GM12875 (cell line): ENCODE measurements at regions not wholly inside any gene's neighbourhood (a gene's known extent, or its start where the extent isn't known, plus 50 kb on each side); places are given as distances from the start of the nearest gene placed in this dataset.

Experiments used
- H3K4me3 ChIP-seq: one replicate; pipeline ENCODE4 v1.5.1; 2011; ENCODE audit warnings: low read depth, low read length, control low read depth
- TF ChIP-seq, protein P1 (sequence below): IDR thresholded peaks from 2 replicates; pipeline ENCODE4 v1.5.1; 2011; ENCODE audit warnings: low read depth, mild to moderate bottlenecking, control low read depth, inconsistent platforms, low read length, moderate library complexity, borderline replicate concordance; ENCODE audit not compliant: insufficient read depth

DNA sequence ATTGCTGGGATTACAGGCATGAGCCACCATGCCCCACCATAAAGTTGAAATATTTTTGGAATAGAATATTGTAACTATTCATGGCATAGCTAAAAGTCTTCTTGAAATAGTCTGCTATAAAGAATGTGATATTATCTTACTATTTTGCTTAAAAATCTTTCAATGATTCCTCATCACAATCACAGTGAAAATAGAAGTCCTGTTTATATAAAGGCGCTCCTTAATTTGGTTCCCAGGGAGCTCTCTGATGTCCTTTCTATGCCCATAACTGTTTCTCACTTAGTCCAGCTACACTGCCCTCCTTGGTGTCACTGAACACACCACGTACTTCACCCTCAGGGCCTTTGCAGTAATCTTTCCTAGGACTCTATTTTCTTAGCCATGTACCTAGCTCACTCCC, 331.7 kb upstream of the GIMD1 start:
- no peak overlapping the region for H3K4me3 ChIP-seq
- TF ChIP-seq, protein P1, sequence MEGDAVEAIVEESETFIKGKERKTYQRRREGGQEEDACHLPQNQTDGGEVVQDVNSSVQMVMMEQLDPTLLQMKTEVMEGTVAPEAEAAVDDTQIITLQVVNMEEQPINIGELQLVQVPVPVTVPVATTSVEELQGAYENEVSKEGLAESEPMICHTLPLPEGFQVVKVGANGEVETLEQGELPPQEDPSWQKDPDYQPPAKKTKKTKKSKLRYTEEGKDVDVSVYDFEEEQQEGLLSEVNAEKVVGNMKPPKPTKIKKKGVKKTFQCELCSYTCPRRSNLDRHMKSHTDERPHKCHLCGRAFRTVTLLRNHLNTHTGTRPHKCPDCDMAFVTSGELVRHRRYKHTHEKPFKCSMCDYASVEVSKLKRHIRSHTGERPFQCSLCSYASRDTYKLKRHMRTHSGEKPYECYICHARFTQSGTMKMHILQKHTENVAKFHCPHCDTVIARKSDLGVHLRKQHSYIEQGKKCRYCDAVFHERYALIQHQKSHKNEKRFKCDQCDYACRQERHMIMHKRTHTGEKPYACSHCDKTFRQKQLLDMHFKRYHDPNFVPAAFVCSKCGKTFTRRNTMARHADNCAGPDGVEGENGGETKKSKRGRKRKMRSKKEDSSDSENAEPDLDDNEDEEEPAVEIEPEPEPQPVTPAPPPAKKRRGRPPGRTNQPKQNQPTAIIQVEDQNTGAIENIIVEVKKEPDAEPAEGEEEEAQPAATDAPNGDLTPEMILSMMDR: no peak

DNA sequence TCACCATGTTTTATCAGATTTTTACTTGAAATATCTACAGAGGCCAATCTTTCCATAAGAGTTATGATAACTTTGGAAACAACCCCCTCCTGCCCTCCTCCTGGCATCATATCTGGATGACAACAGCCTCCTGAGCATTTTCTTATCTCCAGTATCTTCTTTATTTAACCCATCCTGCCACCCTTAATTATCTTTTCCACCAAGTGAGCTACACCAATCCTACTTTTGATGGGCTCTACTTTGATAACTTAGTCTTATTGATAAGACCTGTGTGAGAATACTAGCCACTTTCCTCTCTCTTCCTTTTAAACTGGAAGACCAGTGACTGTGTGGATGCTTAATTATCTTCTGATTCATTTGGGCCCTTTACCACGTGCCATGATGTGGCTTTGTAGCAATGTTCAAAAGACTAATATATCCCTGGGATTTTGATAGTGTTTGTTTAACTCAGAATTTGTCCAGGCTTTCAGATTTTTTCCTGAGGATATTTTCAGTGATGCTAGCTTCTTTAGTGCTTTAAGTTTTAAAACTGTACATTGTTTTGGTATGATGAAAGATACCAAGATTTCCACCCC, 330.1 kb upstream of the GIMD1 start:
- no peak overlapping the region for H3K4me3 ChIP-seq
- TF ChIP-seq, protein P1: no peak

DNA sequence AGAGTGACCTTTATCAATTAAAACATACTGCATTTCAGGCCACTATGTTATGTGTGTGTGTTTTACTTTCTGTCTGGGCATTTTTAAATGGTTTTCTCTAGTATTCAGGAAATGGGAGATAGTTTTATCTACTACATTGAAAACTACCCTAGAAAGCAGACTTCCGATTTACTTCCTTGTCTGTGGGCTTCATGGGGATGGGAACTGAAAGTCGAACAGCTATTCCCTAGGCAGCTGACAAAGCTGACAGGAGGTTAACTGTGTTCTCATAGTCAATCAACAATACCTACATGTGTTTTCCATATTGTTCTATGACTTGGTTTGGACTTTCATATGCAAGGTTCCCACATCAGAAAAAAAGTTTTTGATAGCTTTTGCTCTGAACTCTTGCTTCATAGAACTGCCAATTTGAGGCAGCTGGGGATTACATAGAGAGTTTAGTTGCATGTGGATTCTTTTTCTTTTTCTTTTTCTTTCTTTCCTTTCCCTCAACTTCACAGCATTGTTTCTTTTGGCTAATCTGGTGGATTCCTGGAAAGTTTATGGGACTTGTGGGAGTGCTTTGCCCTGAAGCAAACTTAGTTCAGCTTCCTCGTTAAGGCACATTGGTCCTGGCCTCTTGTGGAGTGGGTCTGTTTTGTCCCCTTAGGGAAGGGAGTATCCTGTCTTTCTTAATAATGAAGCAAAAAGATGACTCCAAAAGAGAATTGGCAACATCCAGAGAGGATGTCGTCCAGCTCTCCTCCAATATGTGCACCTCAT, 327.1 kb upstream of the GIMD1 start:
- H3K4me3 ChIP-seq: no peak overlapping the region
- TF ChIP-seq, protein P1: no peak

DNA sequence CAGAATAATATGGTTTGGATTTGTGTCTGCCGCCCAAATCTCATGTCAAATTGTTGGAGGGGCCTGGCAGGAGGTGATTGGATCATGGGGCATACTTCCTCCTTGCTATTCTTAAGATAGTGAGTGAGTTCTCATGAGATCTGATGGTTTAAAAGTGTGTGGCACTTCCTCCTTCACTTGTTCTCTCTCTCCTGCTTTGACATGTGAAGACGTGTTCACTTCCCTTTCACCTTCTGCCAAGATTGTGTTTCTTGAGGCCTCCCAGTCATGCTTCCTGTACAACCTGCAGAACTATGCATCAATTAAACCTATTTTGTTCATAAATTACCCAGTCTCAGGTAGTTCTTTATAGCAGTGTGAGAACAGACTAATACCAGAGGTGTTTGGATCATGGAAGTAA, 325.7 kb upstream of the GIMD1 start:
- TF ChIP-seq, protein P1: no peak
- H3K4me3 ChIP-seq: no peak overlapping the region

DNA sequence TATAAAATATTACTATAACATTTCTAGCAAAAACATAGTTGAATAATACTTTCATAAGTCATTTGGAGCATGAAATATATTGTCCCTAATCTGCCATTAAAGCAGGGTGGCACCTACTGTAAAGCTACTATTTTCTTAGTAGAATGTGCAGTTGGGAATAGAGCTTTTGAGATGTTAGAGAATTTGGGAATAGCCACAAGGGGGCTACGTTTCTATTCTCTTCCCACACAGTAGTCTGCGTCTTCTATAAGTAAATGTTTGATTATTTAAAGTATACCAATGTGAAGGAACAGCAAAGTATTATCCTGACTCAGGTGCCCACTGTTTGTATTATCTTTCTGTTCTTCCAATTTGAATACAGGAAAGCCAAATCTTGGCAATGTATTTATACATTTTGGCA, 323.2 kb upstream of the GIMD1 start:
- no peak overlapping the region for H3K4me3 ChIP-seq
- TF ChIP-seq, protein P1: no peak

DNA sequence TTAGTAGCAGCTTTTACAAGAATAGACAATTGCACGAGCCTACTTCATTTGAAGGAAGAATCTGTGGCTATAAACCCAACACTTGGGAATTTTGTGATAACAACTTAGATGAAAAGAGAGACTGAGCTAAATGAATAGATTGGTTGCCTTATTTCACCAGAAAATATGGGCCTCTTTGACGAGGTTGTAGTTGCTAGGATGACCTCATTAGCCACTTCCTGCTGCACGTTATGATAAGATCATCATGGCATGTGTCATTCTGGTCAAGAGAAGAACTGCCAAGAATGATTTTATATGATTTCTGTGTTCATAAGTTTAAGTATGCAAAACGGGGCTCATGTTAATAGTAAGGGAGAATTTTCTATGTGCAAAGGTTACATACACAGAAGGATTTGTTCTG, 321.9 kb upstream of the GIMD1 start:
- TF ChIP-seq, protein P1: no peak
- no peak overlapping the region for H3K4me3 ChIP-seq

DNA sequence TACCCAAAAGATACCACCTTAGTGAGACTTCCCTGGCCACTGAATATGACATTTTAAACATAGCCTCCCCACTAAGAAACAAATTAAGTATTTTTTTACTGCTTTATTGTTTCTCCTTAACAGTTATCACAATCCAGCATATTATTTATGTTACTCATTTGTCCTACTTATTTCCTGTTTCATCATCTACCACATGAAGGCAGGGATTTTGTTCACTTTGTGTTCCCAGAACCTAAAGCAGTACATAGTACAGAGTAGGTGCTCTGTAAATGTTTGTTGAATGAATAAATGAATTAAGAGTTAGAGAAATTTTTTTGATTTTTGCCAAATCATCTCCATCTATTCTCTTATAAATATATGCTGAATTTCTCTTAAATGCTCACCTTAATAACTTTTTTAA, 318.4 kb upstream of the GIMD1 start:
- TF ChIP-seq, protein P1: no peak
- H3K4me3 ChIP-seq: no peak overlapping the region
